ENCODE measurements at regions not wholly inside any gene's neighbourhood (a gene's known extent, or its start where the extent isn't known, plus 50 kb on each side); places are given as distances from the start of the nearest gene placed in this dataset.
"Not testable (repeated sequence)": the region's sequence is repeated elsewhere in the genome, so short reads cannot be mapped to it uniquely, and the experiment has no call there.

- not testable (repeated sequence) for DNase-seq (ENCODE audit: low spot score)
Observed at GRCh38 chr2:91742973-91743490, 3051.6 kb downstream of the RPIA start.

DNA sequence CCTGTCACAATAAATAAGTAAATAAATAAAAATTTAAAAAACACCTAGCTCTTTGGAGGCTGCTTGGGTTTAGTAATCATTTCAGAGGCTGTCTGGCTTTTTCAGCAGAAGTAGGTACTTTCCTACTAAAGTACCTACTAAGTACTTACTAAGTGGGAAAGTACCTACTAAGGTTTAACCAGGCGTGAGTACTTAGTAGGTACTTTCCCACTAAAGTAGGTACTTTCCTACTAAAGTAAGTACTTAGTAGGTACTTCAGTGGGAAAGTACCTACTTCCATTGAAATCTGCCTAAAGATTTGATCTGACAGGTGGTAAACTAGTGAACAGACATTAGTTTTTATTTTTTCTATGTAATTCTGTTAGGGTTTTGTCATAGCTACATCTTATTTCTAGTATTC lies 3052.4 kb downstream of the RPIA start:
- not testable (repeated sequence) for DNase-seq (ENCODE audit: low spot score)

DNA sequence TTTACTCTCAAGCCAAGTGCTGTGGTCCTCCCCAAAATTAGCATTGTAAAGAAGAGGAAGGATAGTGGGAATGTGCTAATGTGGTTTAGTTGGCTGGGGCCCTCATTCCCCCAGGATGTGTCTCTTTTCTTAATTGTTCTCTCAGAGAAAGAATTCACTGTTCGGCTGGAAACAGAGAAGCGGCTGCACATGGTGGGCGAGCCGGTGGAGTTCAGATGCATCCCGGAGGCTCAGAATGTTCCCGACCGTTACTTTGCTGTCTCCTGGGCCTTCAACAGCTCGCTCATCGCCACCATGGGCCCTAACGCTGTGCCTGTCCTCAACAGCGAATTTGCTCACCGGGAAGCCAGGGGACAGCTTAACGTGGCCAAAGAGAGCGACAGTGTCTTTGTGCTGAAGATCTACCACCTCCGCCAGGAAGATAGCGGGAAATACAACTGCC lies 3053.2 kb downstream of the RPIA start:
- DNase-seq (ENCODE audit: low spot score), result not testable (repeated sequence)

DNA sequence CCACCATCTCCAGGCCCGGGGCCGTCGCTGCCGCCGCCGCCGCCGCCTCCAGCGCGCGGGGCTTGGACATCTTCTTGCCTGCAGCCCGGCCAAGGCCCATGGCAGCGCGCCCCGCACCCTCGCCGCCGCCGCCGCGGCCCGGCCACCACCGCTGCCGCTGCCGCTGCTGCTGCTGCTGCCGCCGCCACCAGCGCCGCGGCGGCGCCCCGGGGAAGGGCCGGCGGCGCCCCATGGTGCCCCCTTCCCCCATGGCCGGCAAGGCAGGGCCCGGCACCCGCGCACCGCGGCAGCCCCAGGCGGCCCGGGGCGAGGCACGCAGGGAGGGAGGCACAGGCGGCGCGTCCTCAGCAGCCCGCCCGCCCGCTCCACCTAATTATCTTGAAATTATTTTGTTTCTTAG lies 3057.4 kb downstream of the RPIA start:
- DNase-seq (ENCODE audit: low spot score), result no peak

GRCh38 chr2:91749665-91750064 lies 3058.2 kb downstream of the RPIA start:
- DNase-seq (ENCODE audit: low spot score), result not testable (repeated sequence)

DNA sequence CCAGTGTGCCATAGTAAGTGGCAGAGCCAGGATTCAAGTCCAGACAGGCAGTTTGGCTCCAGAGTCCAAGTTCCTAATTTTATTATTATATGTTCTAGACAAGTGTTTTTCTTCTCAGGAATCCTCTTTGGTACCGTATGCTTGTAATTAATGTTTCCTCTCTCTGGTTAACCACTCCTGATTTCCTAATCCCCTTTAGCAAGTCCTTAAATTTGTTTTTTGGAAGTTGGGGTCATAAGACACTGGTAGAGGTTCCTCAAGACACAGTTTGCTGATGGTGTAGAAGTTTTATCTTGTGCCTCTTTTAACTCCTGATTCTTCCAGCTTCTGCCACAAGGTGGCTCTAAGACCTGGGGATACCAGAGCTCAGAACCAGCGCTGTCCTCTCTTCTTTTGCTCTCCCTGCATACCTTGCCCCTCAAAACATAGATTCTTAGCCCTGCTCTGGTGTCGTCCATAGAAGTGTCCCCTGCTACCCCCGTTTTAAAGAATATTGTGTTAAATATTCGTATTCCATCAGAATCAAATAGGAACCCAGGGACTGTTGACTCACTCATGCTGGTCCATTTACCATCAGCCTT lies 3068.0 kb downstream of the RPIA start:
- not testable (repeated sequence) for DNase-seq (ENCODE audit: low spot score)

- DNase-seq (ENCODE audit: low spot score), result not testable (repeated sequence)
Observed at GRCh38 chr2:91760672-91761071, 3069.2 kb downstream of the RPIA start.

- DNase-seq (ENCODE audit: low spot score), result not testable (repeated sequence)
Observed at GRCh38 chr2:91762312-91762711, 3070.8 kb downstream of the RPIA start.

- not testable (repeated sequence) for DNase-seq (ENCODE audit: low spot score)
Observed at GRCh38 chr2:91763710-91764109, 3072.2 kb downstream of the RPIA start.

DNA sequence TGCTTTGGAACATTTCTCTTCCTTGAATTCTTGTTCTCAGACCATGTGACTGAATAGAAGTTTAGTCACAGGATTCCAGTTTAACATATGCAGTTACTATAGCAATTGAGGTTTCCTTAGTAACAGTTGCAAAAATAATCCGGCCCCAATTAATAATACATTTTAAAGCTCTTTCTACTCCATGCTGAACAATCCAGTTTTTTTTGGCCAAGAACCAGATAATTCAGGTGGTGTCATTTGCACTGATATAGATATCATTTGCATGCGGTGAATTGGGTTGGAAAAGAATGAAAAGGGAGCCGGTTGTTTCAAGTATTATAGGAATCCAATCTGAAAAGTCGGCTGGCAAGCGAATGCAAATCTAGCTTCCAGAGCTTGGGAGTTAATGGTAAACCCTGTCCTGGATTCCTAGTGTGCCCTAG lies 3073.1 kb downstream of the RPIA start:
- DNase-seq (ENCODE audit: low spot score), result not testable (repeated sequence)

DNA sequence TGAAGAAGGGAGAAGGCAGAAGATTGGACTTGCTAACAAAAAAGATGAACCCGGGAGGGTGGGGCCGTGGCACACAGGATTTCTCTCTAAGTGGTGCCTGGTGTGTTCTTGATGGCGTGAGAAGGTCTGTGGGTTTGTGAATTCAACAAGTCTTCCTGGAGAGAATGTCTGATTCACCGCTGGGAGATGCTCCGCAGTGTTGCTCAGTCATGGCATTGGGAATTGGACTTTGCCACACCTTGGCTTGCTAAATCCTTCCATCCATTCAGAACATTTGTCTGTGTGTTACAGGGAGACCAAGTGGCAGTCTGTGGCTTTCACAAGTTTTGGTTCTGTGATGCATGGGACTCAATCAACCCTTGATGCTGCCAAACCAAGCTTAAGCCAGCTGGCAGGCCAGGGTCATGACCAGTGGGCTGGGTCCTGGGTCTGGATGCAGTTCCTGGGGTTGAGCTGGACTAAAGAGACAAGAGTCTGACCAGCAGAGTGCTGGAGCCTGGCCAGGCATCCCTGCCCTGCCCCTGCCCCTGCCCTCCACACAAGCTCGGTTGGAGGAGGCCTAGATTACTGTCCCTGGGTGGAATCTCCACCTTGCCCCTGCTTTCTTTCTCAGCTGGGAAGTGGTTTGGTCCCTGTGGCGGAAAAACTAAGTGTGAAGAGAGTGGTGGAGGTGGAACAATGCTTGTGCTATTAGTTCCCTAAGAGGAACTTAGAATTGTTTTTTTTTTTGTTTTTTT lies 3073.7 kb downstream of the RPIA start:
- DNase-seq (ENCODE audit: low spot score), result not testable (repeated sequence)

- peak; percentile 76 for DNase-seq (ENCODE audit: low spot score)
Observed at GRCh38 chr2:91766349-91767048, 3075.0 kb downstream of the RPIA start.

DNA sequence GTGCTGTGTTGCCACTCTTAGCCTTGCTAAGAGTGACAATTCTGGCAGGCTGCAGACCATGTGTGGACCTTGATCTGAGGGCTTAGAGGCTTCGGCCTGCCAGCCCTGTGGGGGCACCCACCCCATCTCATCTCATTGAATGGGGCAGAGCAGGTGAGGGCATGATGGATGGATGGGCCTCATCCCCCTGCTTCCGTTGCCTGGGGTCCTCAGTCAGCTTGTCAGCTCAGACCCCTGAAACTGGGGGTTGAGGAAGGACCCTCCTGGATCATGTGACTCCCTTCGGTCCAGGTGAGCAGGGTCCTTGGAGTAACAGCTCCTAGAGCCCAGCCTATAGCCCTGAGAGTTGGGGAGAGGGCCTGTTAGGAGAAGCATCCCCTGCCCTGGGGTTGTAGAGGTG lies 3076.8 kb downstream of the RPIA start:
- not testable (repeated sequence) for DNase-seq (ENCODE audit: low spot score)

- DNase-seq (ENCODE audit: low spot score), result not testable (repeated sequence)
Observed at GRCh38 chr2:91768997-91769396, 3077.5 kb downstream of the RPIA start.

DNA sequence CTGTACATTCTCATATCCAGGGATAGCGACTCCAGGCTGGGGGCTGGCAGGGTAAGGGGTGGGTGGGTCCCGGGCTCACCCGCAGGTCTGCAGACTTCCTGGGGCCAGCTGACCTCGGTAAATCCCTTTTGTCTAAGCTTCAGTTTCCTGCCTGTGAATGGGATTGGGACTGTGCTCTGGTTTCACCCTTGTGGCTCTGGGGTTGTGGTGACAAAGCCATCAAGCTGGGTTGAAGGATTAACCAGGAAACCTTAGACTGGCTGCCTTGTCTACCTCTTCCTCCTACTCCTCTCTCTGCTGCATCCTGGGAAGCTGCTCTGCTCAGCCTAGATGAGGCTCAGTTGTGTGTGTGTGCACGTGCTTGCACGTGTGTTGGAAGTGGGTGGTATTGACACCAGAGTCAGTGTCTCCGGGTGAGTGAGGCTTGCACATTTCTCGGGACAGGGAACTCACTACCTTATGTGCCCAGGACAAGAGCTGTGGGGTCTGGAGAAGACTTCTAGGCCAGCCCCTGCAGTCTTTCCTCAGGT lies 3078.6 kb downstream of the RPIA start:
- not testable (repeated sequence) for DNase-seq (ENCODE audit: low spot score)

- not testable (repeated sequence) for DNase-seq (ENCODE audit: low spot score)
Observed at GRCh38 chr2:91771604-91772003, 3080.1 kb downstream of the RPIA start.

DNA sequence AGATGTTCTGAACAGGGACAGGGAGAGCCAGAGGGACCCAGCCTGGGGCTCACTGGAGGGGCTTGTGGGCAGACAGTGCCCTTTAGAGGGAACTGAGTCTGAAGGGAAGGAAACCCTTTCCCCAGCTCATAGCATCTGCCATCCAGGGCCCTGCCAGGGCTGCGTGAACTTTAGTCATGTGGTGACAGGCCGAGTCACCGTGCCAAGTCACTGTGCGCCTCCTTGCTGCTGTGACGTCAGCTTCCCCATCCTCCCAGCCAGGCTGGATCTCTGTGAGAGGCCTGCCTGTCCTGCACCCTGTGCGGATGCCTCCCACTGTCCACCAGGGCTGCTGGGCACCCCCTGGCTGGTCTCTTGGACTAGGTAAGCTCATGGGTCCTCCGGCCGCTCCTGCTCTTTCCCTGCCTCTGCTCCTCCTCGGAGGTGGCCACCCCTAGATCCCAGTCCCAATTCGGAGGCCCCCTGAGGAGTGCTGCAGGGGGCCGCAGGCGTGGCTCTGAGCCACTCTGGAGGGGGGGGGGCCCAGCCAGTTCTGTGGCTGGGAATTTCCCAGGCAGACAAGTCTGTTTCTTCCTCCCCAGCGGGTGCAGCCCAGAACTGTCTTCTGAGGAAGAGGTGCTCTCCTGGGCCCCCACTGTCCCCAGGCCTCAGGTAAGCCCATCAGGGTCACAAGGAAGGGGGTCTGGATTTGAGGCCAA lies 3080.9 kb downstream of the RPIA start:
- not testable (repeated sequence) for DNase-seq (ENCODE audit: low spot score)

- not testable (repeated sequence) for DNase-seq (ENCODE audit: low spot score)
Observed at GRCh38 chr2:91773810-91774209, 3082.3 kb downstream of the RPIA start.

- not testable (repeated sequence) for DNase-seq (ENCODE audit: low spot score)
Observed at GRCh38 chr2:91775193-91775592, 3083.7 kb downstream of the RPIA start.

DNA sequence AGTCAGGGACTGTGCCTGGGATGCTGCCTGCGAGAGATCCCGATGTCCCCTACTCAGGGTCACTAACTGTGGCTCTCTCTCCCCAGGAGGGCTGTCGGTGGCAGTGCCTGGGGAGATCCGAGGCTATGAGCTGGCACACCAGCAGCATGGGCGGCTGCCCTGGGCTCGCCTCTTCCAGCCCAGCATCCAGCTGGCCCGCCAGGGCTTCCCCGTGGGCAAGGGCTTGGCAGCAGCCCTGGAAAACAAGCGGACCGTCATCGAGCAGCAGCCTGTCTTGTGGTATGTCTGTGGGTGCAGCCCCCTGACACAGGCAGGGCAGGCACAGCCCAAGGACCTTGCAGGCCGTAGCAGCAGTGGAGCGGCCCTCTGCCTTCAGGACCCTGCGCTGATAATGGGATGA lies 3088.9 kb downstream of the RPIA start:
- DNase-seq (ENCODE audit: low spot score), result not testable (repeated sequence)

- not testable (repeated sequence) for DNase-seq (ENCODE audit: low spot score)
Observed at GRCh38 chr2:91809391-91809790, 3061.8 kb upstream of the TEKT4 start.
